ENCODE measurements at regions not wholly inside any gene's neighbourhood (a gene's known extent, or its start where the extent isn't known, plus 50 kb on each side); places are given as distances from the start of the nearest gene placed in this dataset.
"Not testable (repeated sequence)": the region's sequence is repeated elsewhere in the genome, so short reads cannot be mapped to it uniquely, and the experiment has no call there.

GRCh38 chr3:43844757-43845156 lies 154.0 kb downstream of the ABHD5 start:
- Histone ChIP-seq H3K9me3 (ENCODE audit: low read length) (no peaks in the 10 kb centered on the region), H3K4me2 (ENCODE audit: low read length) (no peak overlapping the region), H4K20me1 (ENCODE audit: insufficient read depth) (no peaks in the 10 kb centered on the region), H3K36me3 (ENCODE audit: insufficient read depth, low read length) (no peaks in the 10 kb centered on the region), H3K27me3 (ENCODE audit: insufficient read depth, low read depth, low read length) (no peaks in the 10 kb centered on the region), H3K79me2 (replicated peaks; ENCODE audit: insufficient read depth, low read length) (no peaks in the 10 kb centered on the region), H3F3A (ENCODE audit: insufficient read depth, low read length, poor library complexity, severe bottlenecking) (no peaks in the 10 kb centered on the region), H2AFZ (ENCODE audit: low read depth, low read length) (no peak overlapping the region), H3K27ac (ENCODE audit: low read length) (no peak overlapping the region), H3K4me3 (ENCODE audit: low read length) (no peak overlapping the region), H3K9ac (ENCODE audit: low read length) (no peak overlapping the region), H3K9me2 (ENCODE audit: insufficient read depth, low read length) (no peaks in the 10 kb centered on the region)
- TF ChIP-seq SMC3 (conservative IDR thresholded peaks at IDR 0.05; ENCODE audit: poor library complexity) (no peak), RAD21 (conservative IDR thresholded peaks at IDR 0.05) (no peak), CTCF (IDR thresholded peaks at IDR 0.05; ENCODE audit: poor library complexity, severe bottlenecking) (no peak), POLR2AphosphoS5 (IDR thresholded peaks at IDR 0.05) (no peak), EP300 (conservative IDR thresholded peaks at IDR 0.05; ENCODE audit: poor library complexity, severe bottlenecking) (no peak), REST (IDR thresholded peaks at IDR 0.05; ENCODE audit: borderline replicate concordance) (no peak)

GRCh38 chr3:43845553-43845952 lies 154.8 kb downstream of the ABHD5 start:
- H3K27ac ChIP-seq (ENCODE audit: low read length); H3K79me2 ChIP-seq (replicated peaks; ENCODE audit: insufficient read depth, low read length); H3K4me3 ChIP-seq (ENCODE audit: low read length); H3K27me3 ChIP-seq (ENCODE audit: insufficient read depth, low read depth, low read length); H3K36me3 ChIP-seq (ENCODE audit: insufficient read depth, low read length); H3F3A ChIP-seq (ENCODE audit: insufficient read depth, low read length, poor library complexity, severe bottlenecking); H3K9ac ChIP-seq (ENCODE audit: low read length); H2AFZ ChIP-seq (ENCODE audit: low read depth, low read length); H3K9me2 ChIP-seq (ENCODE audit: insufficient read depth, low read length); H3K4me2 ChIP-seq (ENCODE audit: low read length); H4K20me1 ChIP-seq (ENCODE audit: insufficient read depth); H3K9me3 ChIP-seq (ENCODE audit: low read length): not testable (repeated sequence)

GRCh38 chr3:43852066-43852465 lies 161.3 kb downstream of the ABHD5 start:
- H3K9me2 ChIP-seq (ENCODE audit: insufficient read depth, low read length), result no peaks in the 10 kb centered on the region

More at GRCh38 chr3:43852066-43852465, 161.3 kb downstream of the ABHD5 start:
- H3K9ac ChIP-seq (ENCODE audit: low read length), result no peak overlapping the region
- no peak overlapping the region for H3K4me2 ChIP-seq (ENCODE audit: low read length)
- H3K4me3 ChIP-seq (ENCODE audit: low read length), result no peak overlapping the region
- no peaks in the 10 kb centered on the region for H3K27me3 ChIP-seq (ENCODE audit: insufficient read depth, low read depth, low read length)
- no peaks in the 10 kb centered on the region for H3K79me2 ChIP-seq (replicated peaks; ENCODE audit: insufficient read depth, low read length)
- no peaks in the 10 kb centered on the region for H3K9me3 ChIP-seq (ENCODE audit: low read length)
- H4K20me1 ChIP-seq (ENCODE audit: insufficient read depth), result no peaks in the 10 kb centered on the region
- no peak overlapping the region for H3K27ac ChIP-seq (ENCODE audit: low read length)
- H3K36me3 ChIP-seq (ENCODE audit: insufficient read depth, low read length), result no peaks in the 10 kb centered on the region
- no peaks in the 10 kb centered on the region for H3F3A ChIP-seq (ENCODE audit: insufficient read depth, low read length, poor library complexity, severe bottlenecking)
- no peak for TF ChIP-seq RAD21 (conservative IDR thresholded peaks at IDR 0.05)
- TF ChIP-seq REST (IDR thresholded peaks at IDR 0.05; ENCODE audit: borderline replicate concordance), result no peak
- TF ChIP-seq EP300 (conservative IDR thresholded peaks at IDR 0.05; ENCODE audit: poor library complexity, severe bottlenecking), result no peak
- TF ChIP-seq TAF1 (IDR thresholded peaks at IDR 0.05; ENCODE audit: low read depth), result no peak
- TF ChIP-seq MXI1 (conservative IDR thresholded peaks at IDR 0.05; ENCODE audit: poor library complexity, severe bottlenecking), result no peak
- TF ChIP-seq CTCF (IDR thresholded peaks at IDR 0.05; ENCODE audit: poor library complexity, severe bottlenecking), result no peak
- no peak for TF ChIP-seq POLR2AphosphoS5 (IDR thresholded peaks at IDR 0.05)
- TF ChIP-seq EZH2 (IDR thresholded peaks at IDR 0.05; ENCODE audit: borderline replicate concordance, insufficient read depth, low read length, poor library complexity, severe bottlenecking), result no peak
- TF ChIP-seq SMC3 (conservative IDR thresholded peaks at IDR 0.05; ENCODE audit: poor library complexity), result no peak
- no peak overlapping the region for H2AFZ ChIP-seq (ENCODE audit: low read depth, low read length)

Measured in neural cell (in vitro differentiated cells).